ENCODE measurements at regions not wholly inside any gene's neighbourhood (a gene's known extent, or its start where the extent isn't known, plus 50 kb on each side); places are given as distances from the start of the nearest gene placed in this dataset.

- Histone ChIP-seq H2AFZ (ENCODE audit: low read depth) (no peak overlapping the region), H3K36me3 (ENCODE audit: insufficient read depth) (no peaks in the 10 kb centered on the region), H3K9ac (no peak overlapping the region), H3K4me2 (no peak overlapping the region), H4K20me1 (ENCODE audit: insufficient read depth) (no peaks in the 10 kb centered on the region), H3K27me3 (ENCODE audit: insufficient read depth, low read depth) (no peaks in the 10 kb centered on the region), H3K4me3 (IDR thresholded peaks at IDR 0.05; ENCODE audit: insufficient read depth, low read depth, low read length) (no peak overlapping the region), H3K27ac (no peak overlapping the region), H3K79me2 (ENCODE audit: insufficient read depth, low read depth) (no peaks in the 10 kb centered on the region), H3K4me1 (ENCODE audit: low read depth, poor library complexity, severe bottlenecking) (no peaks in the 10 kb centered on the region)
- TF ChIP-seq, protein P1, sequence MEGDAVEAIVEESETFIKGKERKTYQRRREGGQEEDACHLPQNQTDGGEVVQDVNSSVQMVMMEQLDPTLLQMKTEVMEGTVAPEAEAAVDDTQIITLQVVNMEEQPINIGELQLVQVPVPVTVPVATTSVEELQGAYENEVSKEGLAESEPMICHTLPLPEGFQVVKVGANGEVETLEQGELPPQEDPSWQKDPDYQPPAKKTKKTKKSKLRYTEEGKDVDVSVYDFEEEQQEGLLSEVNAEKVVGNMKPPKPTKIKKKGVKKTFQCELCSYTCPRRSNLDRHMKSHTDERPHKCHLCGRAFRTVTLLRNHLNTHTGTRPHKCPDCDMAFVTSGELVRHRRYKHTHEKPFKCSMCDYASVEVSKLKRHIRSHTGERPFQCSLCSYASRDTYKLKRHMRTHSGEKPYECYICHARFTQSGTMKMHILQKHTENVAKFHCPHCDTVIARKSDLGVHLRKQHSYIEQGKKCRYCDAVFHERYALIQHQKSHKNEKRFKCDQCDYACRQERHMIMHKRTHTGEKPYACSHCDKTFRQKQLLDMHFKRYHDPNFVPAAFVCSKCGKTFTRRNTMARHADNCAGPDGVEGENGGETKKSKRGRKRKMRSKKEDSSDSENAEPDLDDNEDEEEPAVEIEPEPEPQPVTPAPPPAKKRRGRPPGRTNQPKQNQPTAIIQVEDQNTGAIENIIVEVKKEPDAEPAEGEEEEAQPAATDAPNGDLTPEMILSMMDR (conservative IDR thresholded peaks at IDR 0.05; ENCODE audit: low read depth, low read length) = no peak
Observed at GRCh38 chr21:24353492-24353891, 1253.8 kb downstream of the MRPL39 start.

GRCh38 chr21:24339406-24339805 is 1267.9 kb downstream of the MRPL39 start:
- no peak overlapping the region for H3K4me2 ChIP-seq
- H3K27ac ChIP-seq = no peak overlapping the region
- H3K4me3 ChIP-seq (IDR thresholded peaks at IDR 0.05; ENCODE audit: insufficient read depth, low read depth, low read length) = no peak overlapping the region
- TF ChIP-seq, protein P1 (conservative IDR thresholded peaks at IDR 0.05; ENCODE audit: low read depth, low read length) = no peak
- H3K4me1 ChIP-seq (ENCODE audit: low read depth, poor library complexity, severe bottlenecking) = peaks cover 22% of the 10 kb centered on the region
- no peaks in the 10 kb centered on the region for H3K79me2 ChIP-seq (ENCODE audit: insufficient read depth, low read depth)
- no peaks in the 10 kb centered on the region for H4K20me1 ChIP-seq (ENCODE audit: insufficient read depth)
- H2AFZ ChIP-seq (ENCODE audit: low read depth) = no peak overlapping the region
- no peaks in the 10 kb centered on the region for H3K36me3 ChIP-seq (ENCODE audit: insufficient read depth)
- H3K27me3 ChIP-seq (ENCODE audit: insufficient read depth, low read depth) = no peaks in the 10 kb centered on the region
- no peak overlapping the region for H3K9ac ChIP-seq

GRCh38 chr21:24336491-24336890 is 1270.8 kb downstream of the MRPL39 start:
- Histone ChIP-seq H3K4me1 (ENCODE audit: low read depth, poor library complexity, severe bottlenecking) (peaks cover 22% of the 10 kb centered on the region), H4K20me1 (ENCODE audit: insufficient read depth) (no peaks in the 10 kb centered on the region), H3K4me3 (IDR thresholded peaks at IDR 0.05; ENCODE audit: insufficient read depth, low read depth, low read length) (no peak overlapping the region), H2AFZ (ENCODE audit: low read depth) (no peak overlapping the region), H3K27me3 (ENCODE audit: insufficient read depth, low read depth) (no peaks in the 10 kb centered on the region), H3K4me2 (no peak overlapping the region), H3K36me3 (ENCODE audit: insufficient read depth) (no peaks in the 10 kb centered on the region), H3K9ac (no peak overlapping the region), H3K79me2 (ENCODE audit: insufficient read depth, low read depth) (no peaks in the 10 kb centered on the region), H3K27ac (peak overlapping the region; percentile 51; the same call in 1 of the 2 replicates)
- TF ChIP-seq, protein P1 (conservative IDR thresholded peaks at IDR 0.05; ENCODE audit: low read depth, low read length) = no peak

DNA sequence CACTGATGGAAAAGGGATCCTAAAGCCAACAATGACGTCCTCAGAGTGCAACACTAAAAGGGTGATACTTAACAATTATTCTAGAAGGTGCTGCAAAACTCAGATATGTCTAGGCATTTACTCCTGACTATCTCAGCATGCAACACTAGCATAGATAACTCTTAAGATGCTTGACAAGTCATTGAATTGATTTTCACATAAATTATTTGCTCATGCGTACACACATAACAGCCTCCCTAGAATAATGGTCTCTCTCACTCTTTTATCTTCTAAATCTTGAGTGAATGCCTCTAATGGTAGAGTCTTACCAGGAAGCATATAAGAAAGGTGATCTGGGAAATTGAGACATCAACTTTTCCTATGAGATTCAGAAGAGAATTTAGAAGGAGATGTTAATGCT is 1283.7 kb downstream of the MRPL39 start:
- no peak overlapping the region for H3K9ac ChIP-seq
- no peaks in the 10 kb centered on the region for H3K4me1 ChIP-seq (ENCODE audit: low read depth, poor library complexity, severe bottlenecking)
- no peaks in the 10 kb centered on the region for H3K79me2 ChIP-seq (ENCODE audit: insufficient read depth, low read depth)
- H3K4me2 ChIP-seq = no peak overlapping the region
- TF ChIP-seq, protein P1 (conservative IDR thresholded peaks at IDR 0.05; ENCODE audit: low read depth, low read length) = no peak
- no peak overlapping the region for H3K4me3 ChIP-seq (IDR thresholded peaks at IDR 0.05; ENCODE audit: insufficient read depth, low read depth, low read length)
- no peaks in the 10 kb centered on the region for H3K27me3 ChIP-seq (ENCODE audit: insufficient read depth, low read depth)
- no peaks in the 10 kb centered on the region for H3K36me3 ChIP-seq (ENCODE audit: insufficient read depth)
- H2AFZ ChIP-seq (ENCODE audit: low read depth) = no peak overlapping the region
- no peak overlapping the region for H3K27ac ChIP-seq
- H4K20me1 ChIP-seq (ENCODE audit: insufficient read depth) = no peaks in the 10 kb centered on the region
